Gastroesophageal sphincter (tissue), 3 donors: ENCODE measurements at regions not wholly inside any gene's neighbourhood (a gene's known extent, or its start where the extent isn't known, plus 50 kb on each side); places are given as distances from the start of the nearest gene placed in this dataset.

Experiments used
- CTCF ChIP-seq, 4 experiments: fragments of 200-600 bp in 2 of 4; fragments of 450-650 bp in 2 of 4; sonication (generic) in 1 of 4; IDR thresholded peaks; one replicate each; pipeline ENCODE4 v1.5.1; 2017 to 2019; ENCODE audit warnings: antibody characterized with exemption in 4 of 4, mild to moderate bottlenecking in 2 of 4, moderate library complexity in 2 of 4
- POLR2A ChIP-seq, 2 donors: fragments of 450-650 bp; IDR thresholded peaks; one replicate each; pipeline ENCODE4 v1.6.1; 2017; ENCODE audit warnings: antibody characterized with exemption in 2 of 2, mild to moderate bottlenecking in 2 of 2, moderate library complexity in 1 of 2

- TF ChIP-seq POLR2A (IDR thresholded peaks at IDR 0.05) (no peak), CTCF (IDR thresholded peaks at IDR 0.05) (no peak)
These were observed 93.2 kb downstream of the TEX29 start for GRCh38 chr13:111413407-111414187.
